ENCODE measurements at regions not wholly inside any gene's neighbourhood (a gene's known extent, or its start where the extent isn't known, plus 50 kb on each side); places are given as distances from the start of the nearest gene placed in this dataset.
A peak's percentile ranks its signal among the peaks of the same experiment; 100 is the strongest.
"Not testable (repeated sequence)": the region's sequence is repeated elsewhere in the genome, so short reads cannot be mapped to it uniquely, and the experiment has no call there.

DNA sequence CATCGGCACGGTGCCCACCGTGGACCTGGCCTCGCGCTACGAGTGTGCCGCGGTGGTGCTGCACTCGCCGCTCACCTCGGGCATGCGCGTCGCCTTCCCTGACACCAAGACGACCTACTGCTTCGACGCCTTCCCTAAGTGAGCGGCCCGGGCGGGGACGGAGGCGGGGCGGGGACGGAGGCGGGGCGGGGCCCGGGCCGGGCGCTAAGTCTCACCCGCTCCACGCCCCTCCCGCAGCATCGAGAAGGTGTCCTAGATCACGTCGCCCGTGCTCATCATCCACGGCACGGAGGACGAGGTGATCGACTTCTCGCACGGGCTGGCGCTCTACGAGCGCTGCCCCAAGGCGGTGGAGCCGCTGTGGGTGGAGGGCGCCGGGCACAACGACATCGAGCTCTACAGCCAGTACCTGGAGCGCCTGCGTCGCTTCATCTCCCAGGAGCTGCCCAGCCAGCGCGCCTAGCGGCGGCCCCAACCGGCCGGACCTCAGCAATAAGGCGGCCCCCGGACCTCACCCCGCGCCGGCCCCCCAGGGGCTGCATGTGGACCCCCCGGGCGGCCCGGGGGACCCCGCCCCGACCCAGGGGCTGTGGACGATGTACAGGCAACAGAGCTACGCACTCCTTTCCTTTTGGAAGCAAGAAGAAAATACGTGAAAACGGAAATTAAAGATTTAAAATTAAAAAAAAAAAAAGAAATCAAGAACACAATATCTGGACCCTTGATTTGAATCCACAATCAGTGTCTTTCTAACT is 198.8 kb downstream of the USP22 start:
- not testable (repeated sequence) for DNase-seq (ENCODE audit: low spot score in 2 of 2, unreplicated experiment in 2 of 2); H3K27ac Mint-ChIP-seq; H3K4me1 Mint-ChIP-seq; H3K36me3 Mint-ChIP-seq; H3K27me3 Mint-ChIP-seq (ENCODE audit: low read depth); H3K9me3 Mint-ChIP-seq
- H3K4me3 Mint-ChIP-seq: peak overlapping the region; percentile 72

DNA sequence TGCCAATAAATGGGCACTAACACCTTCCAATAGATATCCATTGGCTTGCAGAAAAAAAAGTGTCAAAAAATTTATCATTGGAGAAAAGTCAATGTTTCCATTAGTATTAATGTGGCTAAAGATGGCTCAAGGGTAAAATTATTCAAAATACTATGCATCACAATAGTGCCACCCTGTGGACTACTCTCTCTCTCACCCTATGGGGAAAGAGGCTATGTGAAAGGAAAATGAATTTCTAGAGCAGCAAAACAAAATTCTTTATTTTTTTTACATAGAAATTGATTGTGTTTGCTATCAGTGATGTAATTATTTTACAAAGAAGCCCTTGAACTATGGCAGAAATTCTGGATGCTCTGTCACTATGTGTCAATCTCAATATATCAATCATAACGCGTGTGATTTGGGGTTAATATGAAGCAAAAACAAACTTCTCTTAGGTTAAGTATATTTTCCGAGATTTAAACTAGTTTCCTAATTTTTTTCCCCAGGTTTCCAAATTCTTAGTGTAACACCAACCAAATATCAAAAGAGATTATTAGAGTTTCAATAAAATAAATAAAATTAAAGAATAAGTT is 193.9 kb downstream of the USP22 start:
- H3K4me1 Mint-ChIP-seq: peaks cover 18% of the 10 kb centered on the region
- H3K9me3 Mint-ChIP-seq; DNase-seq (ENCODE audit: low spot score in 2 of 2, unreplicated experiment in 2 of 2); H3K36me3 Mint-ChIP-seq; H3K4me3 Mint-ChIP-seq; H3K27ac Mint-ChIP-seq: not testable (repeated sequence)
- peak; percentile 63 for TF ChIP-seq CTCF (IDR thresholded peaks at IDR 0.05; ENCODE audit: unreplicated experiment)
- peaks cover 13% of the 10 kb centered on the region for H3K27me3 Mint-ChIP-seq (ENCODE audit: low read depth)

- H3K9me3 Mint-ChIP-seq; H3K36me3 Mint-ChIP-seq; DNase-seq (ENCODE audit: low spot score in 2 of 2, unreplicated experiment in 2 of 2): not testable (repeated sequence)
- H3K27ac Mint-ChIP-seq: peak overlapping the region; percentile 91
- H3K4me3 Mint-ChIP-seq: peak overlapping the region; percentile 88
- peaks cover 18% of the 10 kb centered on the region for H3K4me1 Mint-ChIP-seq
- H3K27me3 Mint-ChIP-seq (ENCODE audit: low read depth): peaks cover 10% of the 10 kb centered on the region
Measured at GRCh38 chr17:20851591-20852238, 191.1 kb downstream of the USP22 start.

DNA sequence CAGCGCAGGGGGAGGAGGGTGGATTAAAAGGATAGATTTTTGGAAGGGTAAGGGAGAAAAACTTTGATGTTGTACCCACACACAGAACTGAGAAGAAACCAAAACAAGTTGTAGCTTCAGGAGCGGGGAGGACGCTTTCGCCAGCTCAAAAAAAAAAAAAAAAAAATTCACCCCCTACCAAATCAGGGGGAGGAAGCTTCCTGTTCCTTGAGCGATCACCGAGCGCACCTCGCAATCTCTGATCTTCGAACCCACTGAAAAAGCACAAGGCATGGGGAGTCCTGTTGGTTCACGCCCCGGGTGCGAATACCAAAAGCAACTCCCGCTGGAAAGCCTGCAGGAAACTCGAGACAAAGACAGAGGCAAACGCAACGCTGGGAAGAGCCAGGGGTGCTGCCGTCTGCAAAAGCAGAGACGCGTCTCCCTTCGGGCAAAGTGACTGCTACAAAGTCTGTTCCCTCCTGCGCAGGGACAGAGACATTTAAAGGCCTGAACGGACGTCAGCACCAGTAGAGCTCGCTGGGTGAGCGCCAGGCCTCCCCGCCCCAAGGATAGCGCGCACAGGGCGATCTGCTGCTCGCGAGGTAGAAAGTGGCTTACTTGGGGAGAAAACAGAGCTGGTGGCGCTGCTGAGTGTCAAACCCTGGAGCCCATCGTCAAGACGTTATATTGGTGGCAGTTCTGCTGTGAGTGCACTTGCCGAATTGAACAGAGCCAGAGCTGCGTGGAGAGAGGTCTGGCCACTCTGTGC is 190.4 kb downstream of the USP22 start:
- DNase-seq (ENCODE audit: low spot score in 2 of 2, unreplicated experiment in 2 of 2): peak in 1 of 2 experiments; percentile 70
- peak overlapping the region; percentile 88 for H3K4me3 Mint-ChIP-seq
- no peaks in the 10 kb centered on the region for H3K36me3 Mint-ChIP-seq
- H3K27ac Mint-ChIP-seq: peak overlapping the region; percentile 91
- no peaks in the 10 kb centered on the region for H3K9me3 Mint-ChIP-seq
- H3K4me1 Mint-ChIP-seq: peaks cover 18% of the 10 kb centered on the region
- no peak for TF ChIP-seq CTCF (IDR thresholded peaks at IDR 0.05; ENCODE audit: unreplicated experiment)
- peaks cover 10% of the 10 kb centered on the region for H3K27me3 Mint-ChIP-seq (ENCODE audit: low read depth)

- peaks cover 18% of the 10 kb centered on the region for H3K4me1 Mint-ChIP-seq
- TF ChIP-seq CTCF (IDR thresholded peaks at IDR 0.05; ENCODE audit: unreplicated experiment): no peak
- no peak for DNase-seq (ENCODE audit: low spot score in 2 of 2, unreplicated experiment in 2 of 2)
- peak overlapping the region; percentile 88 for H3K4me3 Mint-ChIP-seq
- no peaks in the 10 kb centered on the region for H3K9me3 Mint-ChIP-seq
- peaks cover 10% of the 10 kb centered on the region for H3K27me3 Mint-ChIP-seq (ENCODE audit: low read depth)
- H3K27ac Mint-ChIP-seq: peak overlapping the region; percentile 91
- no peaks in the 10 kb centered on the region for H3K36me3 Mint-ChIP-seq
Measured at GRCh38 chr17:20852990-20853370, 189.8 kb downstream of the USP22 start.

DNA sequence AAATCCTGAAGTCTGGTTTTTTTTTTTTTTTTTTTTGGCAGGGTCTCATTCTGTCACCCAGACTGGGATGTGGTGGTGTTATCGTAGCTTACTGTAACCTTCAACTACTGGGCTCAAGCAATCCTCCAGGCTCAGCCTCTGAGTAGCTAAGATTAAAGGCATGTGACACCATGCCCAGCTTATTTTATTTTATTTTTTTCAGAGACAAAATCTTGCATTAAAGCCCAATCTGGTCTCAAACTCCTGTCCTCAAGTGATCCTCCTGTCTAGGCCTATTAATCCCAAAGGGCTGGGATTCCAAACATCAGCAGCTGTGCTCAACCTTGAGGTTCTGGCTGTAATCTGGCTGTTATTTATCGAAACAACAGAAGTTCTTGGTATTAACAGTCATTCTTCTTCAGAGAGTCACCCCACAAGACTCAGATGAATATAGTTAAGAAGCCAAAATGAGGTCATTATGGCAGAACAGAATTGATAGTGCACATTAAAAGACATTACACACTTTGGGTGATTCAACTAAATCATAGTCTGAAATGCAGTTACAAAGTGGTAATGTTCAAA is 186.8 kb downstream of the USP22 start:
- not testable (repeated sequence) for H3K36me3 Mint-ChIP-seq; H3K9me3 Mint-ChIP-seq; H3K27ac Mint-ChIP-seq; H3K4me3 Mint-ChIP-seq; DNase-seq (ENCODE audit: low spot score in 2 of 2, unreplicated experiment in 2 of 2); H3K27me3 Mint-ChIP-seq (ENCODE audit: low read depth)
- peaks cover 18% of the 10 kb centered on the region for H3K4me1 Mint-ChIP-seq

DNA sequence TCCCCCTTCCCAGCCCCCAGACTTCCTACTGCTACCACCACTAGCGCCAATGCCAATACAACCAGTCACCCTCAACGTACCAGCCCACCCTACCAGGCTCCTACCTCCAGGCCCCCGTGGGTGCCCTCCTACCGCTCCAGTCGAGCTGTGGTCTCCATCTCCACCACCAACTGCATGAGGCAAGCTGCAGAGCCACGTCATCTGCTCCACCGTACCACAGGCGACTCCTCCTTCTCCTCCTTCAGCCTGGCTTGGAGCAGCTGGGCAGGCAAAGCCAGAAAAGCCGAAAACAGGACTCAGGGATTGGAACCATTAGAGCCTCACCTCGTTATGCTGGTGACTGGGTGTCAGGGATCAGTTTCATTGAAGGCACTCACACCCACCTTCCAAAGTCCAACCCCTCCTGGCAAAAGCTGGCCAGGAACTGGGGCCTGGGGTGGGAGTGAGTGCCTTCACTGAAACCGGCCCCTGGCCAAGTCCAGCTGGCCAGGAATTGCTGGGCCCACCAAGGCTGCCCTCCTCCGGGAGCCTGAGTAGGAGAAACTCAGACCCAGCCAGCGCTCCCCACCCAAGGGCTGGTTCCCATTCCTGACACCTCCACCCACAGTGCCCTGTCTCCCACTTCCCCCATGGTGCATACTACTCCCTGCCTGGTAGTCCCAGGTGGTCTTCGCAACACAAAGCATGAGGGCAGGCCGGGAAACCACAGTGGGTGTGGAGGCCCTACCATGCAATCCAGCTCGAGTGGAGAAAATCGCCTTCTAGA is 176.2 kb downstream of the USP22 start:
- not testable (repeated sequence) for DNase-seq (ENCODE audit: low spot score in 2 of 2, unreplicated experiment in 2 of 2); H3K27ac Mint-ChIP-seq; H3K9me3 Mint-ChIP-seq; H3K36me3 Mint-ChIP-seq; H3K27me3 Mint-ChIP-seq (ENCODE audit: low read depth); H3K4me3 Mint-ChIP-seq
- H3K4me1 Mint-ChIP-seq: peaks cover 17% of the 10 kb centered on the region

- not testable (repeated sequence) for H3K4me3 Mint-ChIP-seq; DNase-seq (ENCODE audit: low spot score in 2 of 2, unreplicated experiment in 2 of 2); H3K9me3 Mint-ChIP-seq; H3K27me3 Mint-ChIP-seq (ENCODE audit: low read depth); H3K36me3 Mint-ChIP-seq; H3K27ac Mint-ChIP-seq
- H3K4me1 Mint-ChIP-seq: peaks cover 24% of the 10 kb centered on the region
Measured at GRCh38 chr17:20867436-20867937, 175.3 kb downstream of the USP22 start.

DNA sequence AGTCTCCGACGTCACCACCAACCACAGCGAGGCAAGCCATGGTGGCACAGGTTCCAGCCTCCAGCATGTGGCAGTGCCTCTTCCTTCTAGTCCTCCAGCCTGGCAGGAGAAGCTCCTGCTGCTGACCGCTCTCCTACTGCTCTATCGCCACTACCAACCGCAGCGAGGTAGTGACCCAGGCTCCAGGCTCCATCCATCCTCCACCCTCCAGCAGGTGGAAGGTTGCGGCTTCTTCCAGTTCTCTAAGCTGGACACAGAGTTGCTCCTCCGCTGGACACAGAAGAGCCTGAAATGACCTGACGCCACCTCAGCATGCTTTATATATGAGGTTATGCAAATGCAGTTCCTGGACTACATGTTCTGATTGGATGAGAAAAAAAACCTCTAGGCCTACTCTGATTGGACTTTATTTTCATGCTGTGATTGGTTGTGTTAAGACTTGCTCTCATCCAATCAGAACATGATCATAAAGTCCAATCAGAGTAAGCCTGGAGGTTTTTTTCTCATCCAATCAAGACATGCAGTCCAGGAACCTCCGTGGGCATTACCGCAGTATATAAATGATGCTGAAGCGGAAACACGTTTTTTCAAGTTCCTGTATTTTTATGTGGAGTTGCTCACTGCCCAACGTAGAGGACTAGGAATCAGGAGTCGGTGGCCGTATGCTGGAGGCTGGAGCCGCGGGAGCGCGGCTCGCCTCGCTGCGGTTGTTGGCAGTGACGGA is 174.7 kb downstream of the USP22 start:
- H3K27ac Mint-ChIP-seq; H3K36me3 Mint-ChIP-seq; H3K9me3 Mint-ChIP-seq; H3K27me3 Mint-ChIP-seq (ENCODE audit: low read depth); DNase-seq (ENCODE audit: low spot score in 2 of 2, unreplicated experiment in 2 of 2); H3K4me3 Mint-ChIP-seq: not testable (repeated sequence)
- peaks cover 29% of the 10 kb centered on the region for H3K4me1 Mint-ChIP-seq

All from mesothelial cell of epicardium (in vitro differentiated cells).